ENCODE measurements at regions not wholly inside any gene's neighbourhood (a gene's known extent, or its start where the extent isn't known, plus 50 kb on each side); places are given as distances from the start of the nearest gene placed in this dataset.

DNA sequence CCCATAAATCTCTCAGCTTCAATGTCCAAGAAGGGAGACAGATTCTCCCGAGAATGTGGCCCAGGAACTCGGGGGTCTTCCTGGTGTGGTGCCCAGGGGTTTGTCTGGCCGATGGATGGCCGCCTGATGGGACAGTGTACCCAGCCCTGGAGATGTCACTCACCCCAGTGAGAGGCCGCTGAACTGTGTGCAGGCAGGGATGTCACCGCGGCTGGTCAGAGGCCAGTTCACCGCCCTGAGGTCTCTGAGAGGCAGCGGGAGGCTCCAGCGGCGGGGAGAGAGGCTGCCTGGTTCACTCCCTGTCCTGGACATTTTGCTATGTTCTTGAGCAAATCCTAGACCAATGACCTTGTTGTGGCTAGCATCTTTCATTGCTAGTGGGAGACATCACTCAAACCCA lies 1349.5 kb downstream of the BRD1 start:
- Histone ChIP-seq H3K27ac (ENCODE audit: low read depth, low read length) (no peak overlapping the region), H3K4me3 (replicated peaks in 1 of 2; ENCODE audit: low read depth in 1 of 2, low read length in 2 of 2) (no peak overlapping the region), H3K79me2 (ENCODE audit: insufficient read depth, low read length) (no peaks in the 10 kb centered on the region), H3K4me1 (ENCODE audit: control insufficient read depth in 1 of 2, insufficient read depth in 2 of 2, low read length in 2 of 2) (no peaks in the 10 kb centered on the region), H3K9ac (ENCODE audit: low read length) (no peak overlapping the region), H3K36me3 (ENCODE audit: control insufficient read depth in 1 of 2, insufficient read depth in 2 of 2, low read length in 2 of 2) (no peaks in the 10 kb centered on the region), H3K9me3 (ENCODE audit: control insufficient read depth in 1 of 2, insufficient read depth in 1 of 2, low read depth in 1 of 2, low read length in 2 of 2) (no peaks in the 10 kb centered on the region; a peak in 1 of 4 replicates), H3K4me2 (ENCODE audit: low read length) (no peak overlapping the region), H3K9me2 (ENCODE audit: insufficient read depth) (no peaks in the 10 kb centered on the region), H4K20me1 (ENCODE audit: insufficient read depth) (no peaks in the 10 kb centered on the region), H2AFZ (ENCODE audit: low read depth, low read length, poor library complexity, severe bottlenecking) (no peak overlapping the region), H3K27me3 (ENCODE audit: insufficient read depth, low read length) (no peaks in the 10 kb centered on the region)
- ChIA-PET POLR2A (no interaction called here), CTCF (no interaction called here), RAD21 (ENCODE audit: low non-redundant PET in 1 of 2, low total read pairs in 2 of 2, uncharacterized antibody in 2 of 2, unreplicated experiment in 2 of 2) (no interaction called here)
- TF ChIP-seq SIN3A (IDR thresholded peaks at IDR 0.05; ENCODE audit: low read depth) (no peak), EZH2phosphoT487 (IDR thresholded peaks at IDR 0.05; ENCODE audit: borderline replicate concordance) (no peak), ELF1 (IDR thresholded peaks at IDR 0.05; ENCODE audit: borderline replicate concordance, low read depth) (no peak), TCF7L2 (IDR thresholded peaks at IDR 0.05; ENCODE audit: borderline replicate concordance, extremely low read depth, insufficient read depth, insufficient read length) (no peak), POLR2A (IDR thresholded peaks at IDR 0.05; ENCODE audit: borderline replicate concordance, extremely low read depth, insufficient read depth, insufficient read length) (no peak), EZH2 (IDR thresholded peaks at IDR 0.05) (no peak), CEBPB (IDR thresholded peaks at IDR 0.05; ENCODE audit: low read depth) (no peak), EGR1 (IDR thresholded peaks at IDR 0.05; ENCODE audit: low read depth) (no peak)
- TF ChIP-seq, protein P1, sequence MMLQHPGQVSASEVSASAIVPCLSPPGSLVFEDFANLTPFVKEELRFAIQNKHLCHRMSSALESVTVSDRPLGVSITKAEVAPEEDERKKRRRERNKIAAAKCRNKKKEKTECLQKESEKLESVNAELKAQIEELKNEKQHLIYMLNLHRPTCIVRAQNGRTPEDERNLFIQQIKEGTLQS (IDR thresholded peaks at IDR 0.05): no peak
- TF ChIP-seq, protein P2, sequence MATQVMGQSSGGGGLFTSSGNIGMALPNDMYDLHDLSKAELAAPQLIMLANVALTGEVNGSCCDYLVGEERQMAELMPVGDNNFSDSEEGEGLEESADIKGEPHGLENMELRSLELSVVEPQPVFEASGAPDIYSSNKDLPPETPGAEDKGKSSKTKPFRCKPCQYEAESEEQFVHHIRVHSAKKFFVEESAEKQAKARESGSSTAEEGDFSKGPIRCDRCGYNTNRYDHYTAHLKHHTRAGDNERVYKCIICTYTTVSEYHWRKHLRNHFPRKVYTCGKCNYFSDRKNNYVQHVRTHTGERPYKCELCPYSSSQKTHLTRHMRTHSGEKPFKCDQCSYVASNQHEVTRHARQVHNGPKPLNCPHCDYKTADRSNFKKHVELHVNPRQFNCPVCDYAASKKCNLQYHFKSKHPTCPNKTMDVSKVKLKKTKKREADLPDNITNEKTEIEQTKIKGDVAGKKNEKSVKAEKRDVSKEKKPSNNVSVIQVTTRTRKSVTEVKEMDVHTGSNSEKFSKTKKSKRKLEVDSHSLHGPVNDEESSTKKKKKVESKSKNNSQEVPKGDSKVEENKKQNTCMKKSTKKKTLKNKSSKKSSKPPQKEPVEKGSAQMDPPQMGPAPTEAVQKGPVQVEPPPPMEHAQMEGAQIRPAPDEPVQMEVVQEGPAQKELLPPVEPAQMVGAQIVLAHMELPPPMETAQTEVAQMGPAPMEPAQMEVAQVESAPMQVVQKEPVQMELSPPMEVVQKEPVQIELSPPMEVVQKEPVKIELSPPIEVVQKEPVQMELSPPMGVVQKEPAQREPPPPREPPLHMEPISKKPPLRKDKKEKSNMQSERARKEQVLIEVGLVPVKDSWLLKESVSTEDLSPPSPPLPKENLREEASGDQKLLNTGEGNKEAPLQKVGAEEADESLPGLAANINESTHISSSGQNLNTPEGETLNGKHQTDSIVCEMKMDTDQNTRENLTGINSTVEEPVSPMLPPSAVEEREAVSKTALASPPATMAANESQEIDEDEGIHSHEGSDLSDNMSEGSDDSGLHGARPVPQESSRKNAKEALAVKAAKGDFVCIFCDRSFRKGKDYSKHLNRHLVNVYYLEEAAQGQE (IDR thresholded peaks at IDR 0.05; ENCODE audit: low read depth): no peak
- TF ChIP-seq, protein P3, sequence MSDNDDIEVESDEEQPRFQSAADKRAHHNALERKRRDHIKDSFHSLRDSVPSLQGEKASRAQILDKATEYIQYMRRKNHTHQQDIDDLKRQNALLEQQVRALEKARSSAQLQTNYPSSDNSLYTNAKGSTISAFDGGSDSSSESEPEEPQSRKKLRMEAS (IDR thresholded peaks at IDR 0.05): no peak
- TF ChIP-seq, protein P4, sequence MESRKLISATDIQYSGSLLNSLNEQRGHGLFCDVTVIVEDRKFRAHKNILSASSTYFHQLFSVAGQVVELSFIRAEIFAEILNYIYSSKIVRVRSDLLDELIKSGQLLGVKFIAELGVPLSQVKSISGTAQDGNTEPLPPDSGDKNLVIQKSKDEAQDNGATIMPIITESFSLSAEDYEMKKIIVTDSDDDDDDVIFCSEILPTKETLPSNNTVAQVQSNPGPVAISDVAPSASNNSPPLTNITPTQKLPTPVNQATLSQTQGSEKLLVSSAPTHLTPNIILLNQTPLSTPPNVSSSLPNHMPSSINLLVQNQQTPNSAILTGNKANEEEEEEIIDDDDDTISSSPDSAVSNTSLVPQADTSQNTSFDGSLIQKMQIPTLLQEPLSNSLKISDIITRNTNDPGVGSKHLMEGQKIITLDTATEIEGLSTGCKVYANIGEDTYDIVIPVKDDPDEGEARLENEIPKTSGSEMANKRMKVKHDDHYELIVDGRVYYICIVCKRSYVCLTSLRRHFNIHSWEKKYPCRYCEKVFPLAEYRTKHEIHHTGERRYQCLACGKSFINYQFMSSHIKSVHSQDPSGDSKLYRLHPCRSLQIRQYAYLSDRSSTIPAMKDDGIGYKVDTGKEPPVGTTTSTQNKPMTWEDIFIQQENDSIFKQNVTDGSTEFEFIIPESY (IDR thresholded peaks at IDR 0.05; ENCODE audit: extremely low read depth, insufficient replicate concordance, low read length): no peak
- ATAC-seq (no peak), DNase-seq (ENCODE audit: low read depth, low spot score) (no peak)
- no TSS peak for BruUV-seq (replicated peaks)
- intact Hi-C loops (cut with micrococcal nuclease): no loop called here
